ENCODE measurements at regions not wholly inside any gene's neighbourhood (a gene's known extent, or its start where the extent isn't known, plus 50 kb on each side); places are given as distances from the start of the nearest gene placed in this dataset.

GRCh38 chr6:94129926-94130325 lies 710.6 kb upstream of the EPHA7 start:
- no peak for DNase-seq (ENCODE audit: low read depth)
- TF ChIP-seq CTCF (IDR thresholded peaks at IDR 0.05; ENCODE audit: insufficient read depth, low read length, poor library complexity, severe bottlenecking), result no peak
- Histone ChIP-seq H3K36me3 (ENCODE audit: control insufficient read depth, insufficient read depth, low read length) (no peaks in the 10 kb centered on the region), H3K4me3 (ENCODE audit: low read depth, low read length) (no peak overlapping the region), H3K27me3 (ENCODE audit: control insufficient read depth, insufficient read depth, low read length) (no peaks in the 10 kb centered on the region)

- H3K27me3 ChIP-seq (ENCODE audit: control insufficient read depth, insufficient read depth, low read length), result no peaks in the 10 kb centered on the region
- H3K36me3 ChIP-seq (ENCODE audit: control insufficient read depth, insufficient read depth, low read length), result no peaks in the 10 kb centered on the region
- no peak for DNase-seq (ENCODE audit: low read depth)
- H3K4me3 ChIP-seq (ENCODE audit: low read depth, low read length), result no peak overlapping the region
- no peak for TF ChIP-seq CTCF (IDR thresholded peaks at IDR 0.05; ENCODE audit: insufficient read depth, low read length, poor library complexity, severe bottlenecking)
These were observed 708.4 kb upstream of the EPHA7 start for GRCh38 chr6:94127716-94128115.

- no peak for DNase-seq (ENCODE audit: low read depth)
- Histone ChIP-seq H3K36me3 (ENCODE audit: control insufficient read depth, insufficient read depth, low read length) (no peaks in the 10 kb centered on the region), H3K4me3 (ENCODE audit: low read depth, low read length) (no peak overlapping the region), H3K27me3 (ENCODE audit: control insufficient read depth, insufficient read depth, low read length) (no peaks in the 10 kb centered on the region)
- no peak for TF ChIP-seq CTCF (IDR thresholded peaks at IDR 0.05; ENCODE audit: insufficient read depth, low read length, poor library complexity, severe bottlenecking)
These were observed 705.0 kb upstream of the EPHA7 start for GRCh38 chr6:94124333-94124732.

GRCh38 chr6:94121094-94121493 lies 701.7 kb upstream of the EPHA7 start:
- DNase-seq (ENCODE audit: low read depth), result no peak
- H3K4me3 ChIP-seq (ENCODE audit: low read depth, low read length), result no peak overlapping the region
- H3K36me3 ChIP-seq (ENCODE audit: control insufficient read depth, insufficient read depth, low read length), result no peaks in the 10 kb centered on the region
- no peak for TF ChIP-seq CTCF (IDR thresholded peaks at IDR 0.05; ENCODE audit: insufficient read depth, low read length, poor library complexity, severe bottlenecking)
- H3K27me3 ChIP-seq (ENCODE audit: control insufficient read depth, insufficient read depth, low read length), result no peaks in the 10 kb centered on the region

GRCh38 chr6:94099072-94099471 lies 679.7 kb upstream of the EPHA7 start:
- Histone ChIP-seq H3K27me3 (ENCODE audit: control insufficient read depth, insufficient read depth, low read length) (no peaks in the 10 kb centered on the region), H3K4me3 (ENCODE audit: low read depth, low read length) (no peak overlapping the region), H3K36me3 (ENCODE audit: control insufficient read depth, insufficient read depth, low read length) (no peaks in the 10 kb centered on the region)
- no peak for TF ChIP-seq CTCF (IDR thresholded peaks at IDR 0.05; ENCODE audit: insufficient read depth, low read length, poor library complexity, severe bottlenecking)
- DNase-seq (ENCODE audit: low read depth), result peak; percentile 1

GRCh38 chr6:94095961-94096360 lies 676.6 kb upstream of the EPHA7 start:
- Histone ChIP-seq H3K4me3 (ENCODE audit: low read depth, low read length) (no peak overlapping the region), H3K36me3 (ENCODE audit: control insufficient read depth, insufficient read depth, low read length) (no peaks in the 10 kb centered on the region), H3K27me3 (ENCODE audit: control insufficient read depth, insufficient read depth, low read length) (no peaks in the 10 kb centered on the region)
- DNase-seq (ENCODE audit: low read depth), result no peak
- no peak for TF ChIP-seq CTCF (IDR thresholded peaks at IDR 0.05; ENCODE audit: insufficient read depth, low read length, poor library complexity, severe bottlenecking)

Data from kidney epithelial cell (primary cell).